Right lobe of liver (tissue), 4 donors: ENCODE measurements at regions not wholly inside any gene's neighbourhood (a gene's known extent, or its start where the extent isn't known, plus 50 kb on each side); places are given as distances from the start of the nearest gene placed in this dataset.
"Not testable (repeated sequence)": the region's sequence is repeated elsewhere in the genome, so short reads cannot be mapped to it uniquely, and the experiment has no call there.

ENCODE experiments used
- POLR2A ChIP-seq: fragments of 450-650 bp; IDR thresholded peaks from one replicate; pipeline ENCODE4 v1.6.1; 2017; ENCODE audit warnings: antibody characterized with exemption, mild to moderate bottlenecking
- TF ChIP-seq, protein P1 (sequence below), 4 donors: fragments of 200-600 bp in 3 of 4; fragments of 450-650 bp in 1 of 4; IDR thresholded peaks; one replicate each; pipeline versions ENCODE4 v1.5.1 to v1.8.0; 2016 to 2022; ENCODE audit warnings: antibody characterized with exemption in 4 of 4, mild to moderate bottlenecking in 2 of 4
- donor health status: DM: no; HTN: no; CAD: no.
- donor health status: DM: no; HTN: no; CAD: no.
- donor health status: DM: no; HTN: yes; CAD: no.

DNA sequence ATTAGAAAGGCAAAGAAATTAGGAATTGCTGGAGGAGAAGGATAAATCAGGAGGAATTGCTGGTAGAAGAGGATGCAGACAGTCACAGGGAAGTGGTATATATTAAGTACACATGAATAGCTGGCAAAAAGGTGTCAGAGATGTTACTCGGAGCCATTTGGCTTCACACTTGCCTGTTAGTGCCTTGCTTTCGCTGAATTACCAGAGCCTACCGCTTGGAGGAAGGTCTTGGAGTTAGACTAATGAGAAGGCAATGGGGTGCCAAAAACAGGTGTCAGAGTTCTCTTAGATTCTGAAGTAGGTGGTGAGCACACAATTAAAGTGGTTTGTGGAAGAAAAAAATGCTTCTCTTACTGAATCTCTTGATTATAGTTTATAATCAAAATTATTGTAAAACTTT lies 79.9 kb upstream of the POTED start:
- TF ChIP-seq, protein P1, sequence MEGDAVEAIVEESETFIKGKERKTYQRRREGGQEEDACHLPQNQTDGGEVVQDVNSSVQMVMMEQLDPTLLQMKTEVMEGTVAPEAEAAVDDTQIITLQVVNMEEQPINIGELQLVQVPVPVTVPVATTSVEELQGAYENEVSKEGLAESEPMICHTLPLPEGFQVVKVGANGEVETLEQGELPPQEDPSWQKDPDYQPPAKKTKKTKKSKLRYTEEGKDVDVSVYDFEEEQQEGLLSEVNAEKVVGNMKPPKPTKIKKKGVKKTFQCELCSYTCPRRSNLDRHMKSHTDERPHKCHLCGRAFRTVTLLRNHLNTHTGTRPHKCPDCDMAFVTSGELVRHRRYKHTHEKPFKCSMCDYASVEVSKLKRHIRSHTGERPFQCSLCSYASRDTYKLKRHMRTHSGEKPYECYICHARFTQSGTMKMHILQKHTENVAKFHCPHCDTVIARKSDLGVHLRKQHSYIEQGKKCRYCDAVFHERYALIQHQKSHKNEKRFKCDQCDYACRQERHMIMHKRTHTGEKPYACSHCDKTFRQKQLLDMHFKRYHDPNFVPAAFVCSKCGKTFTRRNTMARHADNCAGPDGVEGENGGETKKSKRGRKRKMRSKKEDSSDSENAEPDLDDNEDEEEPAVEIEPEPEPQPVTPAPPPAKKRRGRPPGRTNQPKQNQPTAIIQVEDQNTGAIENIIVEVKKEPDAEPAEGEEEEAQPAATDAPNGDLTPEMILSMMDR (IDR thresholded peaks at IDR 0.05), result not testable (repeated sequence)
- TF ChIP-seq POLR2A, result not testable (repeated sequence)
